ENCODE measurements at regions not wholly inside any gene's neighbourhood (a gene's known extent, or its start where the extent isn't known, plus 50 kb on each side); places are given as distances from the start of the nearest gene placed in this dataset.

- peaks cover 4% of the 10 kb centered on the region for H3K27me3 Mint-ChIP-seq
- no peaks in the 10 kb centered on the region for H3K36me3 Mint-ChIP-seq (ENCODE audit: low read depth)
- no peak for ATAC-seq (replicated peaks)
- no peak overlapping the region for H3K4me3 Mint-ChIP-seq
- H3K4me1 Mint-ChIP-seq, result no peaks in the 10 kb centered on the region
- H3K27ac Mint-ChIP-seq, result no peak overlapping the region
- H3K9me3 Mint-ChIP-seq, result no peaks in the 10 kb centered on the region
These were observed 54.2 kb upstream of the DAPK1 start for GRCh38 chr9:87443461-87443860.

- H3K27ac Mint-ChIP-seq, result no peak overlapping the region
- H3K36me3 Mint-ChIP-seq (ENCODE audit: low read depth), result no peaks in the 10 kb centered on the region
- H3K27me3 Mint-ChIP-seq, result peaks cover 4% of the 10 kb centered on the region
- no peaks in the 10 kb centered on the region for H3K4me1 Mint-ChIP-seq
- H3K9me3 Mint-ChIP-seq, result no peaks in the 10 kb centered on the region
- H3K4me3 Mint-ChIP-seq, result peak overlapping the region; percentile 25
- ATAC-seq (replicated peaks), result peak; percentile 51
These were observed 52.0 kb upstream of the DAPK1 start for GRCh38 chr9:87445646-87446045.

- Mint-ChIP-seq H3K4me3 (no peak overlapping the region), H3K36me3 (ENCODE audit: low read depth) (no peaks in the 10 kb centered on the region), H3K27me3 (peaks cover 4% of the 10 kb centered on the region), H3K9me3 (no peaks in the 10 kb centered on the region), H3K27ac (no peak overlapping the region), H3K4me1 (no peaks in the 10 kb centered on the region)
- no peak for ATAC-seq (replicated peaks)
These were observed 51.1 kb upstream of the DAPK1 start for GRCh38 chr9:87446527-87446926.

- H3K36me3 Mint-ChIP-seq (ENCODE audit: low read depth), result no peaks in the 10 kb centered on the region
- H3K9me3 Mint-ChIP-seq, result no peaks in the 10 kb centered on the region
- H3K27ac Mint-ChIP-seq, result no peak overlapping the region
- peaks cover 6% of the 10 kb centered on the region for H3K27me3 Mint-ChIP-seq
- no peak overlapping the region for H3K4me3 Mint-ChIP-seq
- no peaks in the 10 kb centered on the region for H3K4me1 Mint-ChIP-seq
- no peak for ATAC-seq (replicated peaks)
These were observed 49.9 kb upstream of the DAPK1 start for GRCh38 chr9:87447547-87448432.
